ENCODE measurements at regions not wholly inside any gene's neighbourhood (a gene's known extent, or its start where the extent isn't known, plus 50 kb on each side); places are given as distances from the start of the nearest gene placed in this dataset.

DNA sequence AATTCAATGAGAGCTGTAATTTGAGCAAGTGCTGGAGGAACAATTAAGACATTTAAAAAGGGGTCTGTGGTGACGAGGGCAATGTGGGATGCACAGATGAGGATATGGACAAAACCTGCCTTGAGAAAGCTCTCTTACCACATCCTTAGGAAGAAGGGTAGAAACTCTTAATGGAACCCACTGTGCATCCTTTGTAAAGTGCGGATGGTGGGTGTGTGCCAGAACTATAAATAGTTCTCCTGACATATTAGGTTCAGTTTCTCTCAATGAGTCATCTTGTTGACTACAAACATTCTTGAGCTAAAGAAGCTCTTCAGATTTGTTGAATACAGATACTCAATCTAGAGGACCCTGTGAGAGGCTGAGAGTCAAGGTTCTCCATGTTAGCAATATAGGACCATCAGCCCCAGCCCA, 106.1 kb upstream of the ANO4 start:
- H2AFZ ChIP-seq (ENCODE audit: low read depth, low read length): no peak overlapping the region
- no peak overlapping the region for H4K8ac ChIP-seq (ENCODE audit: low read length)
- no peak overlapping the region for H2BK15ac ChIP-seq (ENCODE audit: low read depth, poor library complexity, severe bottlenecking)
- no peak overlapping the region for H3K4me3 ChIP-seq (ENCODE audit: insufficient read depth in 1 of 2, low read depth in 1 of 2, low read length in 2 of 2)
- H3K23ac ChIP-seq (ENCODE audit: low read length in 2 of 2): no peak overlapping the region
- no peak overlapping the region for H4K91ac ChIP-seq (ENCODE audit: low read length)
- H3K79me1 ChIP-seq (replicated peaks; ENCODE audit: low read length, poor library complexity, severe bottlenecking): no peaks in the 10 kb centered on the region
- peak; percentile 59 for DNase-seq
- no peak overlapping the region for H2BK5ac ChIP-seq (ENCODE audit: low read depth, low read length, poor library complexity, severe bottlenecking)
- 59% methylated on average over 1 of the region's 2 CpGs for whole genome bisulfite sequencing
- H2BK12ac ChIP-seq (ENCODE audit: low read length in 2 of 2): no peak overlapping the region
- no peaks in the 10 kb centered on the region for H3K27me3 ChIP-seq (ENCODE audit: control insufficient read depth in 1 of 2, insufficient read depth in 1 of 2, low read length in 2 of 2)
- no peak overlapping the region for H2BK120ac ChIP-seq (ENCODE audit: low read depth, low read length)
- H3K14ac ChIP-seq (ENCODE audit: low read length in 2 of 2): no peak overlapping the region
- no peak overlapping the region for H3K27ac ChIP-seq (ENCODE audit: low read length, poor library complexity, severe bottlenecking)
- no peaks in the 10 kb centered on the region for H3K36me3 ChIP-seq (ENCODE audit: control insufficient read depth in 1 of 2, insufficient read depth in 2 of 2, low read depth in 1 of 2, low read length in 2 of 2)
- H3K18ac ChIP-seq (ENCODE audit: low read depth in 1 of 2, low read length in 2 of 2): no peak overlapping the region
- no peak overlapping the region for H3K4ac ChIP-seq (ENCODE audit: low read depth in 1 of 2, low read length in 2 of 2)
- peaks cover 6% of the 10 kb centered on the region for H3K9me3 ChIP-seq (ENCODE audit: control insufficient read depth, low read length)
- H3K9ac ChIP-seq (ENCODE audit: low read length): no peak overlapping the region
- no peak overlapping the region for H2AK5ac ChIP-seq (ENCODE audit: low read length, severe bottlenecking)
- no peak overlapping the region for H3K4me2 ChIP-seq (ENCODE audit: low read length, poor library complexity, severe bottlenecking)
- no peaks in the 10 kb centered on the region for H3K4me1 ChIP-seq (ENCODE audit: control insufficient read depth, insufficient read depth, low read depth, low read length)

GRCh38 chr12:100692502-100692901, 102.1 kb upstream of the ANO4 start:
- H3K9me3 ChIP-seq (ENCODE audit: control insufficient read depth, low read length): no peaks in the 10 kb centered on the region
- WGBS: 88% methylated on average over 1 of the region's 1 CpG
- H3K36me3 ChIP-seq (ENCODE audit: control insufficient read depth in 1 of 2, insufficient read depth in 2 of 2, low read depth in 1 of 2, low read length in 2 of 2): no peaks in the 10 kb centered on the region
- no peak overlapping the region for H3K9ac ChIP-seq (ENCODE audit: low read length)
- H3K4me2 ChIP-seq (ENCODE audit: low read length, poor library complexity, severe bottlenecking): no peak overlapping the region
- H2AK5ac ChIP-seq (ENCODE audit: low read length, severe bottlenecking): no peak overlapping the region
- H3K4ac ChIP-seq (ENCODE audit: low read depth in 1 of 2, low read length in 2 of 2): no peak overlapping the region
- H2BK15ac ChIP-seq (ENCODE audit: low read depth, poor library complexity, severe bottlenecking): no peak overlapping the region
- H3K27ac ChIP-seq (ENCODE audit: low read length, poor library complexity, severe bottlenecking): no peak overlapping the region
- no peak overlapping the region for H3K18ac ChIP-seq (ENCODE audit: low read depth in 1 of 2, low read length in 2 of 2)
- H2BK120ac ChIP-seq (ENCODE audit: low read depth, low read length): no peak overlapping the region
- DNase-seq: no peak
- H2BK5ac ChIP-seq (ENCODE audit: low read depth, low read length, poor library complexity, severe bottlenecking): no peak overlapping the region
- H3K79me1 ChIP-seq (replicated peaks; ENCODE audit: low read length, poor library complexity, severe bottlenecking): no peaks in the 10 kb centered on the region
- H2BK12ac ChIP-seq (ENCODE audit: low read length in 2 of 2): no peak overlapping the region
- no peaks in the 10 kb centered on the region for H3K4me1 ChIP-seq (ENCODE audit: control insufficient read depth, insufficient read depth, low read depth, low read length)
- no peak overlapping the region for H3K4me3 ChIP-seq (ENCODE audit: insufficient read depth in 1 of 2, low read depth in 1 of 2, low read length in 2 of 2)
- H3K14ac ChIP-seq (ENCODE audit: low read length in 2 of 2): no peak overlapping the region
- H4K91ac ChIP-seq (ENCODE audit: low read length): no peak overlapping the region
- no peaks in the 10 kb centered on the region for H3K27me3 ChIP-seq (ENCODE audit: control insufficient read depth in 1 of 2, insufficient read depth in 1 of 2, low read length in 2 of 2)
- H4K8ac ChIP-seq (ENCODE audit: low read length): no peak overlapping the region
- H2AFZ ChIP-seq (ENCODE audit: low read depth, low read length): no peak overlapping the region
- no peak overlapping the region for H3K23ac ChIP-seq (ENCODE audit: low read length in 2 of 2)

- Histone ChIP-seq H2BK120ac (ENCODE audit: low read depth, low read length) (no peak overlapping the region), H3K14ac (ENCODE audit: low read length in 2 of 2) (no peak overlapping the region), H3K27me3 (ENCODE audit: control insufficient read depth in 1 of 2, insufficient read depth in 1 of 2, low read length in 2 of 2) (no peaks in the 10 kb centered on the region), H3K18ac (ENCODE audit: low read depth in 1 of 2, low read length in 2 of 2) (no peak overlapping the region), H2BK12ac (ENCODE audit: low read length in 2 of 2) (no peak overlapping the region), H2AK5ac (ENCODE audit: low read length, severe bottlenecking) (no peak overlapping the region), H3K4ac (ENCODE audit: low read depth in 1 of 2, low read length in 2 of 2) (no peak overlapping the region), H3K4me1 (ENCODE audit: control insufficient read depth, insufficient read depth, low read depth, low read length) (no peaks in the 10 kb centered on the region), H4K8ac (ENCODE audit: low read length) (no peak overlapping the region), H3K4me3 (ENCODE audit: insufficient read depth in 1 of 2, low read depth in 1 of 2, low read length in 2 of 2) (no peak overlapping the region), H3K9me3 (ENCODE audit: control insufficient read depth, low read length) (no peaks in the 10 kb centered on the region), H3K79me1 (replicated peaks; ENCODE audit: low read length, poor library complexity, severe bottlenecking) (no peaks in the 10 kb centered on the region), H4K91ac (ENCODE audit: low read length) (no peak overlapping the region), H2BK15ac (ENCODE audit: low read depth, poor library complexity, severe bottlenecking) (no peak overlapping the region), H3K9ac (ENCODE audit: low read length) (no peak overlapping the region), H3K27ac (ENCODE audit: low read length, poor library complexity, severe bottlenecking) (no peak overlapping the region), H3K4me2 (ENCODE audit: low read length, poor library complexity, severe bottlenecking) (no peak overlapping the region), H2AFZ (ENCODE audit: low read depth, low read length) (no peak overlapping the region), H3K36me3 (ENCODE audit: control insufficient read depth in 1 of 2, insufficient read depth in 2 of 2, low read depth in 1 of 2, low read length in 2 of 2) (no peaks in the 10 kb centered on the region), H3K23ac (ENCODE audit: low read length in 2 of 2) (no peak overlapping the region), H2BK5ac (ENCODE audit: low read depth, low read length, poor library complexity, severe bottlenecking) (no peak overlapping the region)
- no peak for DNase-seq
- 88% methylated on average over 2 of the region's 2 CpGs for WGBS
Observed at GRCh38 chr12:100698518-100698917, 96.1 kb upstream of the ANO4 start.

GRCh38 chr12:100699209-100699608, 95.4 kb upstream of the ANO4 start:
- WGBS: no CpG with 5 or more reads among the region's 1 CpG

More at GRCh38 chr12:100699209-100699608, 95.4 kb upstream of the ANO4 start:
- Histone ChIP-seq H2BK12ac (ENCODE audit: low read length in 2 of 2) (no peak overlapping the region), H3K79me1 (replicated peaks; ENCODE audit: low read length, poor library complexity, severe bottlenecking) (no peaks in the 10 kb centered on the region), H2AK5ac (ENCODE audit: low read length, severe bottlenecking) (no peak overlapping the region), H3K27ac (ENCODE audit: low read length, poor library complexity, severe bottlenecking) (no peak overlapping the region), H3K14ac (ENCODE audit: low read length in 2 of 2) (no peak overlapping the region), H3K4ac (ENCODE audit: low read depth in 1 of 2, low read length in 2 of 2) (no peak overlapping the region), H2BK120ac (ENCODE audit: low read depth, low read length) (no peak overlapping the region), H3K4me2 (ENCODE audit: low read length, poor library complexity, severe bottlenecking) (no peak overlapping the region), H3K4me1 (ENCODE audit: control insufficient read depth, insufficient read depth, low read depth, low read length) (no peaks in the 10 kb centered on the region), H3K9ac (ENCODE audit: low read length) (no peak overlapping the region), H2AFZ (ENCODE audit: low read depth, low read length) (no peak overlapping the region), H3K4me3 (ENCODE audit: insufficient read depth in 1 of 2, low read depth in 1 of 2, low read length in 2 of 2) (no peak overlapping the region), H4K8ac (ENCODE audit: low read length) (no peak overlapping the region), H3K18ac (ENCODE audit: low read depth in 1 of 2, low read length in 2 of 2) (no peak overlapping the region), H3K36me3 (ENCODE audit: control insufficient read depth in 1 of 2, insufficient read depth in 2 of 2, low read depth in 1 of 2, low read length in 2 of 2) (no peaks in the 10 kb centered on the region), H3K9me3 (ENCODE audit: control insufficient read depth, low read length) (no peaks in the 10 kb centered on the region), H3K27me3 (ENCODE audit: control insufficient read depth in 1 of 2, insufficient read depth in 1 of 2, low read length in 2 of 2) (no peaks in the 10 kb centered on the region), H2BK5ac (ENCODE audit: low read depth, low read length, poor library complexity, severe bottlenecking) (no peak overlapping the region), H2BK15ac (ENCODE audit: low read depth, poor library complexity, severe bottlenecking) (no peak overlapping the region), H3K23ac (ENCODE audit: low read length in 2 of 2) (no peak overlapping the region), H4K91ac (ENCODE audit: low read length) (no peak overlapping the region)
- no peak for DNase-seq
